GM12878 (cell line): ENCODE measurements at regions not wholly inside any gene's neighbourhood (a gene's known extent, or its start where the extent isn't known, plus 50 kb on each side); places are given as distances from the start of the nearest gene placed in this dataset.

Source experiments
- FOS ChIP-seq: IDR thresholded peaks from 3 replicates; pipeline ENCODE4 v1.6.1; 2011; ENCODE audit warnings: borderline replicate concordance; ENCODE audit not compliant: insufficient read length; ENCODE audit errors: extremely low read depth
- IRF5 ChIP-seq: fragments of 450-650 bp; IDR thresholded peaks from 2 replicates; pipeline ENCODE4 v1.6.1; 2017; ENCODE audit warnings: borderline replicate concordance
- REST ChIP-seq: IDR thresholded peaks from 2 replicates; pipeline ENCODE4 v1.6.1; 2012; ENCODE audit warnings: mild to moderate bottlenecking, low read depth, low read length
- YBX1 ChIP-seq: fragments of 450-650 bp; IDR thresholded peaks from 2 replicates; pipeline ENCODE4 v1.6.1; 2016; ENCODE audit warnings: antibody characterized with exemption
- ZNF622 ChIP-seq: fragments of 450-650 bp; IDR thresholded peaks from 2 replicates; pipeline ENCODE4 v1.6.1; 2017; ENCODE audit warnings: mild to moderate bottlenecking, inconsistent platforms
- TF ChIP-seq, protein P1 (sequence below): IDR thresholded peaks from 2 replicates; pipeline ENCODE4 v1.6.1; 2012; ENCODE audit warnings: low read depth, low read length, improper control_type of control experiment

- no peak for TF ChIP-seq REST
- TF ChIP-seq IRF5: no peak
- no peak for TF ChIP-seq YBX1
- no peak for TF ChIP-seq FOS
- no peak for TF ChIP-seq ZNF622
- TF ChIP-seq, protein P1, sequence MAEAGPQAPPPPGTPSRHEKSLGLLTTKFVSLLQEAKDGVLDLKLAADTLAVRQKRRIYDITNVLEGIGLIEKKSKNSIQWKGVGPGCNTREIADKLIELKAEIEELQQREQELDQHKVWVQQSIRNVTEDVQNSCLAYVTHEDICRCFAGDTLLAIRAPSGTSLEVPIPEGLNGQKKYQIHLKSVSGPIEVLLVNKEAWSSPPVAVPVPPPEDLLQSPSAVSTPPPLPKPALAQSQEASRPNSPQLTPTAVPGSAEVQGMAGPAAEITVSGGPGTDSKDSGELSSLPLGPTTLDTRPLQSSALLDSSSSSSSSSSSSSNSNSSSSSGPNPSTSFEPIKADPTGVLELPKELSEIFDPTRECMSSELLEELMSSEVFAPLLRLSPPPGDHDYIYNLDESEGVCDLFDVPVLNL: no peak
Measured at GRCh38 chr21:18950045-18950740, 546.6 kb upstream of the TMPRSS15 start (continued).
